Endothelial cell of umbilical vein (primary cell): ENCODE measurements at regions not wholly inside any gene's neighbourhood (a gene's known extent, or its start where the extent isn't known, plus 50 kb on each side); places are given as distances from the start of the nearest gene placed in this dataset.

Source experiments
- BruUV-seq: library from RNA; stranded (reverse); fragments of 400-500 nt; replicated peaks from 2 replicates; lab custom pipeline; 2021; lab: Mats Ljungman, UMichigan
- CTCF ChIA-PET: fragments of 300-600, 350-600 bp; sonication (Branson Sonifier 250); formaldehyde crosslinking; loops from one replicate; lab custom pipeline; 2021; ENCODE audit warnings: antibody characterized with exemption, inconsistent platforms; lab: Charles Lee
- POLR2A ChIA-PET: fragments of 300-600, 350-600 bp; sonication (Branson Sonifier 250); formaldehyde crosslinking; loops from one replicate; lab custom pipeline; 2021; ENCODE audit warnings: antibody characterized with exemption, inconsistent platforms; lab: Charles Lee
- DNase-seq: peaks from one replicate; pipeline ENCODE4 v3.0.0-alpha.2; 2011; ENCODE audit warnings: low read depth, low spot score
- FAIRE-seq: peaks from 2 replicates; lab custom pipeline; 2011; peaks lifted over from hg19 to GRCh38; lab: Jason Lieb, UNC
- H2AFZ ChIP-seq: 2 replicates; pipeline ENCODE4 v1.6.0; 2012; ENCODE audit warnings: low read depth, low read length, control low read depth, inconsistent platforms
- H3K27ac ChIP-seq: 2 replicates; pipeline ENCODE4 v1.5.1; 2011; ENCODE audit warnings: low read depth, mild to moderate bottlenecking, control low read depth, low read length, moderate library complexity; ENCODE audit not compliant: insufficient read depth
- H3K27me3 ChIP-seq, 2 experiments: 2 replicates each; pipeline versions ENCODE4 v1.6.0 to v1.6.1; 2011; ENCODE audit warnings: low read length in 2 of 2, mixed read lengths in 1 of 2; ENCODE audit not compliant: control insufficient read depth in 2 of 2, insufficient read depth in 2 of 2
- H3K36me3 ChIP-seq, 2 experiments: 2 replicates in 1 of 2; 3 replicates in 1 of 2; pipeline ENCODE4 v1.5.1; 2011; ENCODE audit warnings: low read length in 2 of 2, mild to moderate bottlenecking in 1 of 2, moderate library complexity in 1 of 2; ENCODE audit not compliant: control insufficient read depth in 2 of 2, insufficient read depth in 2 of 2; ENCODE audit errors: extremely low read depth in 1 of 2
- H3K4me1 ChIP-seq: 3 replicates; pipeline ENCODE4 v1.5.1; 2011; ENCODE audit warnings: mild to moderate bottlenecking, low read length; ENCODE audit not compliant: control insufficient read depth, insufficient read depth; ENCODE audit errors: extremely low read depth
- H3K4me2 ChIP-seq: 2 replicates; pipeline ENCODE4 v1.6.1; 2011; ENCODE audit warnings: low read length, control low read depth, mixed read lengths; ENCODE audit not compliant: insufficient read depth
- H3K4me3 ChIP-seq, 3 experiments: fragments of 200-600 bp in 1 of 3; sonication (generic), shearing (Covaris generic) in 1 of 3; replicated peaks in 1 of 3; 2 replicates each; pipeline ENCODE4 v1.5.1; 2011 to 2016; ENCODE audit warnings: control low read depth in 3 of 3, low read length in 3 of 3, mild to moderate bottlenecking in 2 of 3, inconsistent platforms in 1 of 3, low read depth in 1 of 3, moderate library complexity in 1 of 3; ENCODE audit not compliant: insufficient read depth in 1 of 3
- H3K79me2 ChIP-seq: 2 replicates; pipeline ENCODE4 v1.6.0; 2012; ENCODE audit warnings: low read length, inconsistent platforms; ENCODE audit not compliant: control insufficient read depth, insufficient read depth
- H3K9ac ChIP-seq: replicated peaks from 2 replicates; pipeline ENCODE3; 2011; ENCODE audit warnings: low read length, control low read depth; ENCODE audit not compliant: insufficient read depth; ENCODE audit errors: extremely low read depth
- H3K9me1 ChIP-seq: replicated peaks from 3 replicates; pipeline ENCODE4 v1.6.0; 2011; ENCODE audit warnings: mild to moderate bottlenecking, low read length; ENCODE audit not compliant: control insufficient read depth, insufficient read depth; ENCODE audit errors: extremely low read depth
- H3K9me3 ChIP-seq: replicated peaks from 2 replicates; pipeline ENCODE4 v1.5.1; 2012; ENCODE audit warnings: low read length, inconsistent platforms; ENCODE audit not compliant: control insufficient read depth, insufficient read depth
- H4K20me1 ChIP-seq: replicated peaks from 2 replicates; pipeline ENCODE3; 2011; ENCODE audit warnings: mild to moderate bottlenecking, low read length; ENCODE audit not compliant: control insufficient read depth, insufficient read depth; ENCODE audit errors: extremely low read depth
- EZH2 ChIP-seq: IDR thresholded peaks from 2 replicates; pipeline ENCODE4 v1.6.1; 2012; ENCODE audit warnings: borderline replicate concordance, low read depth, mild to moderate bottlenecking, moderate library complexity, low read length, inconsistent platforms; ENCODE audit not compliant: severe bottlenecking
- FOS ChIP-seq: IDR thresholded peaks from 2 replicates; pipeline ENCODE4 v1.6.1; 2011; ENCODE audit warnings: mild to moderate bottlenecking, low read length, moderate library complexity, borderline replicate concordance; ENCODE audit not compliant: insufficient read depth
- GATA2 ChIP-seq: IDR thresholded peaks from 2 replicates; pipeline ENCODE4 v1.7.0; 2011; ENCODE audit warnings: low read depth, mild to moderate bottlenecking, moderate library complexity, mixed read lengths, low read length; ENCODE audit not compliant: insufficient read length, insufficient read depth
- JUN ChIP-seq: IDR thresholded peaks from 2 replicates; pipeline ENCODE4 v1.6.1; 2011; ENCODE audit warnings: borderline replicate concordance, low read depth; ENCODE audit not compliant: insufficient read length, insufficient read depth
- MYC ChIP-seq: IDR thresholded peaks from one replicate; pipeline ENCODE4 v1.6.1; 2011; ENCODE audit warnings: mild to moderate bottlenecking, low read depth, low read length
- POLR2A ChIP-seq: IDR thresholded peaks from 2 replicates; pipeline ENCODE4 v1.6.1; 2012; ENCODE audit warnings: low read depth, mild to moderate bottlenecking, control low read depth, low read length
- POLR2AphosphoS5 ChIP-seq: IDR thresholded peaks from 2 replicates; pipeline ENCODE4 v1.6.1; 2012; ENCODE audit warnings: low read depth, mild to moderate bottlenecking, control low read depth, low read length, moderate library complexity; ENCODE audit not compliant: insufficient read depth
- dilution Hi-C: fragments of 300-500 bp; cut with MboI; formaldehyde crosslinking; loops from one replicate; pipeline ENCODE4 v1.15.0; 2019; ENCODE audit warnings: low sequenced_read_pairs; ENCODE audit not compliant: extremely low pct_ligation_motif_present
- intact Hi-C: fragments of 100-400 bp; cut with micrococcal nuclease; formaldehyde crosslinking; loops from one replicate; pipeline ENCODE4 v1.10.0; 2022
- TF ChIP-seq, protein P1 (sequence below), 2 donors: IDR thresholded peaks; 1 replicate in 1 of 2; 2 replicates in 1 of 2; pipeline ENCODE4 v1.5.1; 2011; ENCODE audit warnings: low read length in 2 of 2, mild to moderate bottlenecking in 2 of 2, moderate library complexity in 2 of 2, control low read depth in 1 of 2, inconsistent platforms in 1 of 2, low read depth in 1 of 2; ENCODE audit not compliant: insufficient read depth in 1 of 2; ENCODE audit errors: extremely low read depth in 1 of 2
- TF ChIP-seq, protein P2 (sequence below): IDR thresholded peaks from 2 replicates; pipeline ENCODE4 v1.6.1; 2011; ENCODE audit not compliant: insufficient read depth, insufficient read length

DNA sequence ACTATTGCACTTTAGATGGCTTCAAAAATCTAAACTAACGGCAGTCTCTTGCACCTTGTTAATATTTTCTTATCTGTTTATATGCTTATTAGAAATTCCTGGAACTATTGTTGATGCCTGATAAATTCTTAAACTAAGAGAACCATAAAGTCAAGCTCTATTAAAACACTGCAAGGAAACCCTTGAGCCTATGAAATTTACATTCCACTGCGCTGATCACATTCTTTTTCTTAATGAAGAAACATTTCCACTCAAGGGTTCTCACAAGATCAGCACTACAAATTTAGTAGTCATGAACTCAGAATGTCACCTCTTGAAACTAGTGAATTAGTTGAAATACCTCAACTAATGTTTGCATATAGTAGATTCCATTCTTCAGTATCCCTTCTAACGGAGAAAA, 331.8 kb upstream of the SLC8A1 start:
- FAIRE-seq = peak; percentile 38

More for the DNA sequence above, 331.8 kb upstream of the SLC8A1 start:
- H3K4me2 ChIP-seq = no peak overlapping the region
- no peak overlapping the region for H2AFZ ChIP-seq
- no peak overlapping the region for H3K27ac ChIP-seq
- no peak overlapping the region for H3K4me3 ChIP-seq
- no peaks in the 10 kb centered on the region for H3K9me1 ChIP-seq
- H3K9me3 ChIP-seq = no peaks in the 10 kb centered on the region
- TF ChIP-seq, protein P1, sequence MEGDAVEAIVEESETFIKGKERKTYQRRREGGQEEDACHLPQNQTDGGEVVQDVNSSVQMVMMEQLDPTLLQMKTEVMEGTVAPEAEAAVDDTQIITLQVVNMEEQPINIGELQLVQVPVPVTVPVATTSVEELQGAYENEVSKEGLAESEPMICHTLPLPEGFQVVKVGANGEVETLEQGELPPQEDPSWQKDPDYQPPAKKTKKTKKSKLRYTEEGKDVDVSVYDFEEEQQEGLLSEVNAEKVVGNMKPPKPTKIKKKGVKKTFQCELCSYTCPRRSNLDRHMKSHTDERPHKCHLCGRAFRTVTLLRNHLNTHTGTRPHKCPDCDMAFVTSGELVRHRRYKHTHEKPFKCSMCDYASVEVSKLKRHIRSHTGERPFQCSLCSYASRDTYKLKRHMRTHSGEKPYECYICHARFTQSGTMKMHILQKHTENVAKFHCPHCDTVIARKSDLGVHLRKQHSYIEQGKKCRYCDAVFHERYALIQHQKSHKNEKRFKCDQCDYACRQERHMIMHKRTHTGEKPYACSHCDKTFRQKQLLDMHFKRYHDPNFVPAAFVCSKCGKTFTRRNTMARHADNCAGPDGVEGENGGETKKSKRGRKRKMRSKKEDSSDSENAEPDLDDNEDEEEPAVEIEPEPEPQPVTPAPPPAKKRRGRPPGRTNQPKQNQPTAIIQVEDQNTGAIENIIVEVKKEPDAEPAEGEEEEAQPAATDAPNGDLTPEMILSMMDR (IDR thresholded peaks at IDR 0.05; ENCODE audit: extremely low read depth in 1 of 2, insufficient read depth in 1 of 2, low read depth in 1 of 2, low read length in 2 of 2) = no peak
- no peak for TF ChIP-seq GATA2
- TF ChIP-seq, protein P2, sequence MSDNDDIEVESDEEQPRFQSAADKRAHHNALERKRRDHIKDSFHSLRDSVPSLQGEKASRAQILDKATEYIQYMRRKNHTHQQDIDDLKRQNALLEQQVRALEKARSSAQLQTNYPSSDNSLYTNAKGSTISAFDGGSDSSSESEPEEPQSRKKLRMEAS = no peak
- TF ChIP-seq POLR2AphosphoS5 = no peak
- no peak for TF ChIP-seq FOS
- no peak for TF ChIP-seq JUN
- no peak for TF ChIP-seq MYC
- TF ChIP-seq POLR2A = no peak
- no peak for TF ChIP-seq EZH2
- no peaks in the 10 kb centered on the region for H3K27me3 ChIP-seq
- POLR2A ChIA-PET = no interaction called here
- BruUV-seq = no TSS peak
- H3K36me3 ChIP-seq = no peaks in the 10 kb centered on the region
- intact Hi-C loops (loop anchor here (10.0 kb wide), 1 partner anchor 171 kb away; no protein-coding TSS in a partner anchor), dilution Hi-C loops (no loop called here)
- no peaks in the 10 kb centered on the region for H3K79me2 ChIP-seq
- CTCF ChIA-PET = no interaction called here
- peaks cover 10% of the 10 kb centered on the region for H3K4me1 ChIP-seq
- no peak overlapping the region for H3K9ac ChIP-seq
- no peak for DNase-seq
- no peaks in the 10 kb centered on the region for H4K20me1 ChIP-seq
